HepG2 (cell line): ENCODE measurements at regions not wholly inside any gene's neighbourhood (a gene's known extent, or its start where the extent isn't known, plus 50 kb on each side); places are given as distances from the start of the nearest gene placed in this dataset.

Experiments used
- ATAC-seq: fragments of 200-7000 bp; cut with Tn5 transposase; 3 replicates; pipeline ENCODE4 v1.9.1; 2020; ENCODE audit warnings: mild to moderate bottlenecking, moderate library complexity
- BruUV-seq: library from RNA; stranded (reverse); fragments of 400-500 nt; replicated peaks from 2 replicates; lab custom pipeline; 2021; lab: Mats Ljungman, UMichigan
- CTCF ChIA-PET: fragments of 300-600 bp; formaldehyde crosslinking; extraction: SDS; loops from one replicate; lab custom pipeline; 2021; ENCODE audit warnings: low total read pairs, inconsistent platforms, low intra/inter-chr PET ratio; lab: Yijun Ruan, JAX
- POLR2A ChIA-PET: fragments of 350-600 bp; sonication (Branson Sonifier 250); formaldehyde crosslinking; loops from one replicate; lab custom pipeline; 2020; ENCODE audit warnings: antibody characterized with exemption, inconsistent platforms; lab: Yijun Ruan, JAX
- DNase-seq: peaks from one replicate; pipeline ENCODE4 v3.0.0-alpha.2; 2015; ENCODE audit warnings: low spot score
- FAIRE-seq: peaks from 3 replicates; lab custom pipeline; 2011; peaks lifted over from hg19 to GRCh38; lab: Jason Lieb, UNC
- H2AFZ ChIP-seq: one replicate; pipeline ENCODE4 v1.6.1; 2011; ENCODE audit warnings: low read length, inconsistent platforms
- H3K27ac ChIP-seq: fragments of 300-600 bp; 3 replicates; pipeline ENCODE4 v1.8.0; 2011; ENCODE audit warnings: mixed run types, mild to moderate bottlenecking, mixed read lengths, low read length, inconsistent platforms; ENCODE audit not compliant: insufficient read depth; ENCODE audit errors: extremely low read length
- H3K27me3 ChIP-seq, 2 experiments: fragments of 200-600 bp in 1 of 2; 2 replicates in 1 of 2; 3 replicates in 1 of 2; pipeline versions ENCODE4 v1.6.0 to v1.8.0; 2011; ENCODE audit warnings: low read length in 2 of 2, mild to moderate bottlenecking in 2 of 2, moderate library complexity in 2 of 2, inconsistent platforms in 1 of 2; ENCODE audit not compliant: insufficient read depth in 2 of 2, control insufficient read depth in 1 of 2
- H3K36me3 ChIP-seq, 2 experiments: fragments of 200-600 bp in 1 of 2; replicated peaks in 1 of 2; 2 replicates in 1 of 2; 3 replicates in 1 of 2; pipeline versions ENCODE4 v1.5.1 to v1.8.0; 2011; ENCODE audit warnings: low read length in 2 of 2, inconsistent platforms in 1 of 2; ENCODE audit not compliant: insufficient read depth in 2 of 2, control insufficient read depth in 1 of 2
- H3K4me1 ChIP-seq: 2 replicates; pipeline ENCODE4 v1.5.1; 2012; ENCODE audit warnings: low read length, inconsistent platforms; ENCODE audit not compliant: insufficient read depth
- H3K4me2 ChIP-seq: 2 replicates; pipeline ENCODE4 v1.6.0; 2011; ENCODE audit warnings: low read depth, low read length, inconsistent platforms
- H3K4me3 ChIP-seq, 3 experiments: fragments of 200-600 bp in 1 of 3; sonication (generic), shearing (Covaris generic) in 1 of 3; replicated peaks in 1 of 3; 2 replicates each; pipeline ENCODE4 v1.5.1; 2011 to 2016; ENCODE audit warnings: low read length in 3 of 3, inconsistent platforms in 2 of 3, low read depth in 2 of 3, mild to moderate bottlenecking in 2 of 3, control low read depth in 1 of 3, mixed read lengths in 1 of 3; ENCODE audit not compliant: insufficient read depth in 1 of 3
- H3K79me2 ChIP-seq: one replicate; pipeline ENCODE4 v1.6.1; 2011; ENCODE audit warnings: low read length, inconsistent platforms; ENCODE audit not compliant: insufficient read depth
- H3K9ac ChIP-seq: 2 replicates; pipeline ENCODE4 v1.6.0; 2011; ENCODE audit warnings: mild to moderate bottlenecking, low read depth, low read length, inconsistent platforms; ENCODE audit not compliant: insufficient read depth
- H3K9me3 ChIP-seq: 2 replicates; pipeline ENCODE4 v1.5.1; 2012; ENCODE audit warnings: mild to moderate bottlenecking, low read length
- H4K20me1 ChIP-seq: 2 replicates; pipeline ENCODE4 v1.6.0; 2011; ENCODE audit warnings: inconsistent platforms, mild to moderate bottlenecking, low read length, moderate library complexity; ENCODE audit not compliant: insufficient read depth
- GABPB1 ChIP-seq: IDR thresholded peaks from 2 replicates; pipeline ENCODE4 v1.6.1; 2016; ENCODE audit warnings: mild to moderate bottlenecking, missing genetic modification reagents, moderate library complexity, missing compliant biosample characterization
- GFI1 ChIP-seq: sonication (generic); formaldehyde crosslinking; IDR thresholded peaks from 2 replicates; pipeline ENCODE4 v1.5.0; 2020; ENCODE audit warnings: missing genetic modification reagents, mild to moderate bottlenecking, borderline replicate concordance
- HIVEP1 ChIP-seq: sonication (generic); formaldehyde crosslinking; IDR thresholded peaks from 2 replicates; pipeline ENCODE4 v1.4.0; 2020; ENCODE audit warnings: mild to moderate bottlenecking, missing genetic modification reagents
- HOXA5 ChIP-seq: sonication (generic); formaldehyde crosslinking; IDR thresholded peaks from 2 replicates; pipeline ENCODE4 v1.4.0; 2020; ENCODE audit warnings: missing genetic modification reagents
- KLF6 ChIP-seq: IDR thresholded peaks from 2 replicates; pipeline ENCODE4 v1.8.0; 2016; ENCODE audit warnings: missing biosample characterization, missing genetic modification reagents
- NCOA5 ChIP-seq: sonication (generic); formaldehyde crosslinking; IDR thresholded peaks from 2 replicates; pipeline ENCODE4 v1.4.0; 2020; ENCODE audit warnings: missing genetic modification reagents
- NPAS2 ChIP-seq: sonication (generic); formaldehyde crosslinking; IDR thresholded peaks from 2 replicates; pipeline ENCODE4 v1.8.0; 2022; ENCODE audit warnings: mild to moderate bottlenecking, missing genetic modification reagents, borderline replicate concordance
- PITX1 ChIP-seq: sonication (generic); formaldehyde crosslinking; IDR thresholded peaks from 2 replicates; pipeline ENCODE4 v1.5.1; 2020; ENCODE audit warnings: mild to moderate bottlenecking, missing genetic modification reagents
- U2AF1 ChIP-seq: fragments of 200-400 bp; formaldehyde crosslinking; optimal IDR thresholded peaks from 2 replicates; pipeline ENCODE3; 2017; ENCODE audit warnings: mild to moderate bottlenecking, low read depth, low read length
- XBP1 ChIP-seq: sonication (generic); formaldehyde crosslinking; IDR thresholded peaks from 2 replicates; pipeline ENCODE4 v1.5.0; 2020; ENCODE audit warnings: missing genetic modification reagents
- ZNF20 ChIP-seq: sonication (generic); formaldehyde crosslinking; IDR thresholded peaks from 2 replicates; pipeline ENCODE4 v1.4.0; 2020; ENCODE audit warnings: mild to moderate bottlenecking, moderate library complexity, missing genetic modification reagents
- ZNF329 ChIP-seq: sonication (generic); formaldehyde crosslinking; IDR thresholded peaks from 2 replicates; pipeline ENCODE4 v1.9.0; 2021; ENCODE audit warnings: low read depth, mild to moderate bottlenecking, missing genetic modification reagents
- ZNF501 ChIP-seq: sonication (generic); formaldehyde crosslinking; IDR thresholded peaks from 2 replicates; pipeline ENCODE4 v1.5.1; 2020; ENCODE audit warnings: mild to moderate bottlenecking, moderate library complexity, missing genetic modification reagents
- ZNF841 ChIP-seq: sonication (generic); formaldehyde crosslinking; IDR thresholded peaks from 2 replicates; pipeline ENCODE4 v1.8.1; 2023; ENCODE audit warnings: missing genetic modification reagents, borderline replicate concordance
- ZSCAN22 ChIP-seq: sonication (generic); formaldehyde crosslinking; IDR thresholded peaks from 2 replicates; pipeline ENCODE4 v1.4.0; 2020; ENCODE audit warnings: mild to moderate bottlenecking, missing genetic modification reagents
- WGBS: methylation state at CpG from one replicate; pipeline ENCODE4 v1.1.6; 2017; ENCODE audit warnings: low lambda C conversion rate; 5-methylcytosine and 5-hydroxymethylcytosine counted together
- in situ Hi-C: cut with HindIII; loops from 2 replicates; pipeline ENCODE4 v1.10.0; 2017; ENCODE audit warnings: low pct_unique_long_range_greater_than_20kb; ENCODE audit not compliant: extremely low pct_ligation_motif_present
- intact Hi-C: fragments of 100-400 bp; cut with micrococcal nuclease; formaldehyde crosslinking; loops from one replicate; pipeline ENCODE4 v1.10.0; 2022; ENCODE audit not compliant: unreplicated experiment
- TF ChIP-seq, protein P1 (sequence below): sonication (generic); formaldehyde crosslinking; IDR thresholded peaks from 2 replicates; pipeline ENCODE4 v1.4.0; 2020; ENCODE audit warnings: mild to moderate bottlenecking, missing genetic modification reagents
- TF ChIP-seq, protein P2 (sequence below): sonication (generic); formaldehyde crosslinking; IDR thresholded peaks from 2 replicates; pipeline ENCODE4 v1.4.0; 2020; ENCODE audit warnings: missing genetic modification reagents, low read depth, mild to moderate bottlenecking, borderline replicate concordance

DNA sequence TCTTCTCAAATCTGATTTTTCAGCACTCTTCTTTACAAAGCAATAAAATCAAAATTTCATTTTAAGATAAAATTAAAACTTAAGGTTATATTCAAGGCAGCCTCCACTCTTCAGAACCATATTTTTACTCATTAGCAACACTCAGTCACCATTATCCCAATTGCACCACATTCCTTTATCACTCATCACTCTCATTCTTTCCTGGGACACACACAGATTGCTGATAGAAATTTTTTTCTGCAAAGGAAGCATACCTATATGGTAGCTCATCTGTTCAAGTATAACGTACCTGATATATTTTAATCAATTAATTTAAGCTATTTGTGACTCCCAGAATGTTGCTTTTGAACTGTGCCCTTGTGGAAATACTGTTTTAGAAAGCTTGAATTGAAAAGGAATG is 1559.3 kb upstream of the ZEB2 start:
- no peaks in the 10 kb centered on the region for H3K79me2 ChIP-seq
- intact Hi-C loops (no loop called here), in situ Hi-C loops (no loop called here)
- no peaks in the 10 kb centered on the region for H3K4me1 ChIP-seq
- WGBS, result 0% methylated on average over 1 of the region's 1 CpG
- H4K20me1 ChIP-seq, result no peaks in the 10 kb centered on the region
- no peak for DNase-seq
- ChIA-PET POLR2A (no interaction called here), CTCF (no interaction called here)
- no peaks in the 10 kb centered on the region for H3K36me3 ChIP-seq
- no peak overlapping the region for H2AFZ ChIP-seq
- no peak for ATAC-seq
- H3K4me2 ChIP-seq, result no peak overlapping the region
- H3K4me3 ChIP-seq, result no peak overlapping the region
- H3K27ac ChIP-seq, result no peak overlapping the region
- no peak for FAIRE-seq
- no TSS peak for BruUV-seq
- no peaks in the 10 kb centered on the region for H3K27me3 ChIP-seq
- TF ChIP-seq ZSCAN22 (CRISPR knock-in tag) (no peak), PITX1 (CRISPR knock-in tag) (no peak), HOXA5 (CRISPR knock-in tag) (no peak), U2AF1 (no peak), NPAS2 (CRISPR knock-in tag) (no peak), NCOA5 (CRISPR knock-in tag) (no peak), KLF6 (CRISPR knock-in tag) (no peak), ZNF841 (no peak), GFI1 (CRISPR knock-in tag) (no peak), ZNF329 (no peak), GABPB1 (CRISPR knock-in tag) (no peak), HIVEP1 (CRISPR knock-in tag) (no peak), XBP1 (CRISPR knock-in tag) (no peak), ZNF20 (CRISPR knock-in tag) (no peak), ZNF501 (CRISPR knock-in tag) (no peak)
- TF ChIP-seq, protein P1, sequence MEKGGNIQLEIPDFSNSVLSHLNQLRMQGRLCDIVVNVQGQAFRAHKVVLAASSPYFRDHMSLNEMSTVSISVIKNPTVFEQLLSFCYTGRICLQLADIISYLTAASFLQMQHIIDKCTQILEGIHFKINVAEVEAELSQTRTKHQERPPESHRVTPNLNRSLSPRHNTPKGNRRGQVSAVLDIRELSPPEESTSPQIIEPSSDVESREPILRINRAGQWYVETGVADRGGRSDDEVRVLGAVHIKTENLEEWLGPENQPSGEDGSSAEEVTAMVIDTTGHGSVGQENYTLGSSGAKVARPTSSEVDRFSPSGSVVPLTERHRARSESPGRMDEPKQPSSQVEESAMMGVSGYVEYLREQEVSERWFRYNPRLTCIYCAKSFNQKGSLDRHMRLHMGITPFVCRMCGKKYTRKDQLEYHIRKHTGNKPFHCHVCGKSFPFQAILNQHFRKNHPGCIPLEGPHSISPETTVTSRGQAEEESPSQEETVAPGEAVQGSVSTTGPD (CRISPR knock-in tag), result no peak
- TF ChIP-seq, protein P2, sequence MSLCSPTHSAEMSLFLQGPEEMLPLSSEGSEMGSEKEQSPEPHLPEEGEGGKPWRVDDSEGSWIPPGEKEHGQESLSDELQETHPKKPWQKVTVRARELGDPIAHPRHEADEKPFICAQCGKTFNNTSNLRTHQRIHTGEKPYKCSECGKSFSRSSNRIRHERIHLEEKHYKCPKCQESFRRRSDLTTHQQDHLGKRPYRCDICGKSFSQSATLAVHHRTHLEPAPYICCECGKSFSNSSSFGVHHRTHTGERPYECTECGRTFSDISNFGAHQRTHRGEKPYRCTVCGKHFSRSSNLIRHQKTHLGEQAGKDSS (CRISPR knock-in tag), result no peak
- H3K9me3 ChIP-seq, result 0 out of 2 replicates have a peak, but pooled peaks cover 3% of the 10 kb centered on the region
- H3K9ac ChIP-seq, result no peak overlapping the region
